Spleen (tissue), 11 donors: ENCODE measurements at regions not wholly inside any gene's neighbourhood (a gene's known extent, or its start where the extent isn't known, plus 50 kb on each side); places are given as distances from the start of the nearest gene placed in this dataset.

ENCODE experiments used
- DNase-seq: peaks from one replicate; pipeline ENCODE4 v3.0.0-alpha.2; 2020
- H3K27ac ChIP-seq, 8 donors: fragments of 200-600 bp; sonication (generic) in 7 of 8; 1 replicate in 4 of 8; 2 replicates in 4 of 8; pipeline versions ENCODE4 v1.5.0 to v1.8.0; 2016 to 2021; ENCODE audit warnings: inconsistent platforms in 4 of 8, mild to moderate bottlenecking in 4 of 8, moderate library complexity in 1 of 8
- H3K27me3 ChIP-seq, 7 donors: fragments of 200-600 bp; sonication (generic) in 6 of 7; replicated peaks in 1 of 7; 1 replicate in 4 of 7; 2 replicates in 3 of 7; pipeline versions ENCODE4 v1.5.0 to v1.8.0; 2016 to 2021; ENCODE audit warnings: inconsistent platforms in 3 of 7, mild to moderate bottlenecking in 1 of 7
- H3K36me3 ChIP-seq, 6 donors: fragments of 200-600 bp; sonication (generic) in 5 of 6; 1 replicate in 4 of 6; 2 replicates in 2 of 6; pipeline versions ENCODE4 v1.5.0 to v1.8.0; 2016 to 2021; ENCODE audit warnings: inconsistent platforms in 2 of 6
- H3K4me1 ChIP-seq, 6 donors: fragments of 200-600 bp; sonication (generic) in 5 of 6; 1 replicate in 3 of 6; 2 replicates in 3 of 6; pipeline versions ENCODE4 v1.5.0 to v1.8.0; 2016 to 2021; ENCODE audit warnings: inconsistent platforms in 3 of 6
- H3K4me3 ChIP-seq, 8 donors: fragments of 200-600 bp; sonication (generic) in 7 of 8; 1 replicate in 4 of 8; 2 replicates in 4 of 8; pipeline versions ENCODE4 v1.5.0 to v1.8.0; 2016 to 2021; ENCODE audit warnings: inconsistent platforms in 4 of 8, mild to moderate bottlenecking in 4 of 8, moderate library complexity in 2 of 8
- H3K9me3 ChIP-seq, 8 donors: fragments of 200-600 bp; sonication (generic) in 7 of 8; 1 replicate in 4 of 8; 2 replicates in 4 of 8; pipeline versions ENCODE4 v1.5.0 to v1.8.0; 2016 to 2021; ENCODE audit warnings: inconsistent platforms in 4 of 8
- CTCF ChIP-seq, 11 experiments: fragments of 200-600 bp in 7 of 11; fragments of 450-650 bp in 4 of 11; sonication (generic) in 4 of 11; IDR thresholded peaks in 8 of 11; conservative IDR thresholded peaks in 3 of 11; 1 replicate in 7 of 11; 2 replicates in 4 of 11; pipeline versions ENCODE4 v1.4.0 to v1.8.0; 2016 to 2021; ENCODE audit warnings: antibody characterized with exemption in 11 of 11, inconsistent platforms in 4 of 11, mild to moderate bottlenecking in 1 of 11
- POLR2A ChIP-seq, 3 donors: fragments of 450-650 bp; IDR thresholded peaks; one replicate each; pipeline ENCODE4 v1.5.1; 2017; ENCODE audit warnings: antibody characterized with exemption in 3 of 3, mild to moderate bottlenecking in 1 of 3
- POLR2AphosphoS5 ChIP-seq, 3 donors: sonication (generic); formaldehyde crosslinking; IDR thresholded peaks; one replicate each; pipeline ENCODE4 v1.5.1; 2017; ENCODE audit warnings: antibody characterized with exemption in 3 of 3
- WGBS, 5 donors: extraction: QIAGEN DNeasy Blood & Tissue Kit in 3 of 5; methylation state at CpG; one replicate each; pipeline versions ENCODE4 v1.1.5 to v1.1.7; 2013 to 2018; 5-methylcytosine and 5-hydroxymethylcytosine counted together
- intact Hi-C: fragments of 100-400 bp; cut with DNase I; formaldehyde crosslinking; loops from one replicate; pipeline ENCODE4 v1.15.0; 2023; ENCODE audit warnings: low total_unique reads
- donor health status: healthy with polysubstance abuse.
- donor health status: DM: no; HTN: no; CAD: no; lungs with moderate emphysema.
- donor health status: DM: no; HTN: no; CAD: no.
- donor health status: Bipolar disorder and iron deficiency.
- donor health status: healthy.
- donor health status: DM: no; HTN: no; CAD: no.
- donor health status: DM: yes; HTN: yes; CAD: no.

- DNase-seq = no peak
- no peaks in the 10 kb centered on the region for H3K9me3 ChIP-seq
- TF ChIP-seq CTCF (IDR thresholded peaks at IDR 0.05 in 8 of 11, conservative IDR thresholded peaks at IDR 0.05 in 3 of 11) (no peak), POLR2A (IDR thresholded peaks at IDR 0.05) (no peak), POLR2AphosphoS5 (IDR thresholded peaks at IDR 0.05) (no peak)
- H3K4me3 ChIP-seq = no peak overlapping the region
- no peaks in the 10 kb centered on the region for H3K36me3 ChIP-seq
- WGBS, 5 donors = 84 to 97% (median 89%) methylated on average over 2 of the region's 2 CpGs
- H3K27ac ChIP-seq = no peak overlapping the region
- intact Hi-C loops = no loop called here
- H3K4me1 ChIP-seq = no peaks in the 10 kb centered on the region
- H3K27me3 ChIP-seq = no peaks in the 10 kb centered on the region
Measured at GRCh38 chr13:77409412-77409811, 82.5 kb upstream of the MYCBP2 start.

GRCh38 chr13:77406644-77407440, 79.9 kb upstream of the MYCBP2 start:
- no peak overlapping the region for H3K27ac ChIP-seq
- no peak overlapping the region for H3K4me3 ChIP-seq
- no peak for DNase-seq
- no peaks in the 10 kb centered on the region for H3K9me3 ChIP-seq
- no peaks in the 10 kb centered on the region for H3K4me1 ChIP-seq
- TF ChIP-seq POLR2A (IDR thresholded peaks at IDR 0.05) (no peak), CTCF (IDR thresholded peaks at IDR 0.05 in 8 of 11, conservative IDR thresholded peaks at IDR 0.05 in 3 of 11) (no peak), POLR2AphosphoS5 (IDR thresholded peaks at IDR 0.05) (no peak)
- no peaks in the 10 kb centered on the region for H3K36me3 ChIP-seq
- WGBS, 5 donors = 81 to 91% (median 85%) methylated on average over 4 of the region's 4 CpGs
- intact Hi-C loops = no loop called here
- H3K27me3 ChIP-seq = no peaks in the 10 kb centered on the region

- intact Hi-C loops = no loop called here
- H3K9me3 ChIP-seq = no peaks in the 10 kb centered on the region
- TF ChIP-seq CTCF (IDR thresholded peaks at IDR 0.05 in 8 of 11, conservative IDR thresholded peaks at IDR 0.05 in 3 of 11) (no peak), POLR2A (IDR thresholded peaks at IDR 0.05) (no peak), POLR2AphosphoS5 (IDR thresholded peaks at IDR 0.05) (no peak)
- H3K36me3 ChIP-seq = no peaks in the 10 kb centered on the region
- WGBS, 5 donors = 85 to 95% (median 93%) methylated on average over 3 of the region's 3 CpGs
- DNase-seq = no peak
- no peaks in the 10 kb centered on the region for H3K27me3 ChIP-seq
- no peaks in the 10 kb centered on the region for H3K4me1 ChIP-seq
- no peak overlapping the region for H3K4me3 ChIP-seq
- H3K27ac ChIP-seq = no peak overlapping the region
Measured at GRCh38 chr13:77398825-77399620, 72.1 kb upstream of the MYCBP2 start.

- no peak for TF ChIP-seq CTCF (IDR thresholded peaks at IDR 0.05 in 8 of 11, conservative IDR thresholded peaks at IDR 0.05 in 3 of 11)
- TF ChIP-seq POLR2AphosphoS5 (IDR thresholded peaks at IDR 0.05) = no peak
- TF ChIP-seq POLR2A (IDR thresholded peaks at IDR 0.05) = no peak
- Histone ChIP-seq H3K4me1 (peaks cover 0 to 13% (median 2%) of the 10 kb centered on the region in 6 donors), H3K27ac (no peak overlapping the region), H3K9me3 (no peaks in the 10 kb centered on the region), H3K4me3 (no peak overlapping the region), H3K36me3 (no peaks in the 10 kb centered on the region), H3K27me3 (no peaks in the 10 kb centered on the region)
- 89 to 98% (median 96%) methylated on average over 2 of the region's 2 CpGs for WGBS, 5 donors
- intact Hi-C loops = no loop called here
- DNase-seq = no peak
Measured at GRCh38 chr13:77397636-77398035, 70.7 kb upstream of the MYCBP2 start.
